ENCODE measurements at regions not wholly inside any gene's neighbourhood (a gene's known extent, or its start where the extent isn't known, plus 50 kb on each side); places are given as distances from the start of the nearest gene placed in this dataset.

DNA sequence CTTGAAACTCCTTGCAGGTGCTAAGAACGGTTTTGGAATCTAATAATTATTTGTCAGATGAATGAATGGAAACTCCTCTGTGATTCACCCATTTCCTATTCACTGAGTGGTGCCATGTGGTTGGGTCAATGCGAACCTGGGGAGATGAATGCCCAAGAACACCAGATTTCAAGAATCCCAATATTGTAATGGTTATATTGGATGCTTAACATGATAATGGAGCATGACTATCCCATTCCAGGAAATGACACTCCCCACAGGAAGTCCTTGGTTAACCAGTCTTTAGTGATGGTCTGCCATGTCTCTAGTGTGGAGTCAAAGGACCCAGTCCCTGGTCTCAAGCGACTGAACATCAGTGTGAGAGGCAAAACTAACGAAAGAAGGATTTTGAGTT is 67.9 kb upstream of the ST3GAL5 start:
- TF ChIP-seq, protein P1, sequence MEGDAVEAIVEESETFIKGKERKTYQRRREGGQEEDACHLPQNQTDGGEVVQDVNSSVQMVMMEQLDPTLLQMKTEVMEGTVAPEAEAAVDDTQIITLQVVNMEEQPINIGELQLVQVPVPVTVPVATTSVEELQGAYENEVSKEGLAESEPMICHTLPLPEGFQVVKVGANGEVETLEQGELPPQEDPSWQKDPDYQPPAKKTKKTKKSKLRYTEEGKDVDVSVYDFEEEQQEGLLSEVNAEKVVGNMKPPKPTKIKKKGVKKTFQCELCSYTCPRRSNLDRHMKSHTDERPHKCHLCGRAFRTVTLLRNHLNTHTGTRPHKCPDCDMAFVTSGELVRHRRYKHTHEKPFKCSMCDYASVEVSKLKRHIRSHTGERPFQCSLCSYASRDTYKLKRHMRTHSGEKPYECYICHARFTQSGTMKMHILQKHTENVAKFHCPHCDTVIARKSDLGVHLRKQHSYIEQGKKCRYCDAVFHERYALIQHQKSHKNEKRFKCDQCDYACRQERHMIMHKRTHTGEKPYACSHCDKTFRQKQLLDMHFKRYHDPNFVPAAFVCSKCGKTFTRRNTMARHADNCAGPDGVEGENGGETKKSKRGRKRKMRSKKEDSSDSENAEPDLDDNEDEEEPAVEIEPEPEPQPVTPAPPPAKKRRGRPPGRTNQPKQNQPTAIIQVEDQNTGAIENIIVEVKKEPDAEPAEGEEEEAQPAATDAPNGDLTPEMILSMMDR (conservative IDR thresholded peaks at IDR 0.05; ENCODE audit: low read length) = no peak
- no peak for TF ChIP-seq EZH2phosphoT487 (IDR thresholded peaks at IDR 0.05; ENCODE audit: borderline replicate concordance, low read depth, low read length)

DNA sequence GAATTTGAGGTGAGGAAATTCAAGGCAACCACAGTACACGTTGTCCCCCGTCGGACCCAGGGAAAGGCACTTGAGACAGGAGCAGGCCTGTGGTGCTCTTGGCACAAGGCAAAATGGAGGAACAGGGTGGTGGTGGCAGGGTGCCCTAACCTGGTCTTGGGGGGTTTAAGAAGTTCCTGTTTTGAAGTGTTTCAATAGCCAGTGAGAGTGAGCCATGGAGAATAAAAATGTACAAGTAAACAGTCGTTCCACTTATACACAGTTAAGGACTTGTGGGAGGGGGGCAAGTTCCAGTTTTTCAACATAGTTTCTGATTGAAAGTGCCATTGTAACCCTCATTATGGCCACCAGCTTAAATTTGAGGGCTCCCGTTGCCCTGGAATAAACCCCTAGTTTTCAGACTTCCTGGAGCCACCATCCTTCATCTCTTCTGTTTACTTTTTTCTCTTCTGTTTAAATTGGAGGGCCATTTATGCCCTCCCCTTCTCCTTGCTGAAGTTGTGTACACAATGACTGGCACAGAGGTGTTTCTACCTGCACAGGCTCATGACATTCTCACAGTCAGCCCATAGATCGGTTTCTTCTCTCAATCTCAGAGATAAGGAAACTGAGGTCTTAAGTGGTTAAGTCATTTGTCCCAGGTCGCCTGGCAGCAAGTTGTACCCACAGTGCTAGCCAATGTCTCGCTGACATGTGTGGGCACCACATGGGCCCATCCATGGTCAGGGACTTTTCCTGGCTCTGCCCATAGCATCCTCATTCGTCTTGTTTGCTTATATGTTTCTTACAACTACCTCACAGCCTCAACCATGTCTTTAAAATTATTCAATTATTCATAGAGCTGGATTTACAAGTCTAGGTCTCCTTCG is 66.0 kb upstream of the ST3GAL5 start:
- H2AFZ ChIP-seq (ENCODE audit: low read length) = no peak overlapping the region
- no peaks in the 10 kb centered on the region for H3K36me3 ChIP-seq (ENCODE audit: insufficient read depth, low read length)
- TF ChIP-seq, protein P1 (conservative IDR thresholded peaks at IDR 0.05; ENCODE audit: low read length) = no peak
- TF ChIP-seq EZH2phosphoT487 (IDR thresholded peaks at IDR 0.05; ENCODE audit: borderline replicate concordance, low read depth, low read length) = no peak
- no peaks in the 10 kb centered on the region for H3K4me1 ChIP-seq (ENCODE audit: insufficient read depth, low read length, poor library complexity, severe bottlenecking)
- intact Hi-C loops (cut with micrococcal nuclease; ENCODE audit: unreplicated experiment) = loop anchor here (10.0 kb wide), 1 partner anchor 110 kb away; no protein-coding TSS in a partner anchor
- no peak overlapping the region for H3K27ac ChIP-seq (ENCODE audit: low read depth, low read length, poor library complexity, severe bottlenecking)
- no peaks in the 10 kb centered on the region for H3K9me3 ChIP-seq (ENCODE audit: low read length)
- H3K4me3 ChIP-seq (ENCODE audit: low read depth, low read length, poor library complexity, severe bottlenecking) = no peak overlapping the region
- ChIA-PET POLR2A (no interaction called here), CTCF (ENCODE audit: unreplicated experiment) (no interaction called here)
- no peaks in the 10 kb centered on the region for H3K9me2 ChIP-seq (ENCODE audit: insufficient read depth, low read length)
- no peaks in the 10 kb centered on the region for H3K79me2 ChIP-seq (ENCODE audit: insufficient read depth, low read depth, low read length)
- no TSS peak for BruUV-seq (replicated peaks)
- no peak overlapping the region for H3K4me2 ChIP-seq (ENCODE audit: low read length)
- DNase-seq (ENCODE audit: low spot score) = no peak
- H4K20me1 ChIP-seq (ENCODE audit: insufficient read depth, low read length) = no peaks in the 10 kb centered on the region

More for the DNA sequence above, 67.9 kb upstream of the ST3GAL5 start:
- Histone ChIP-seq H3K79me2 (ENCODE audit: insufficient read depth, low read depth, low read length) (no peaks in the 10 kb centered on the region), H4K20me1 (ENCODE audit: insufficient read depth, low read length) (no peaks in the 10 kb centered on the region), H3K9me3 (ENCODE audit: low read length) (peaks cover 8% of the 10 kb centered on the region; the same call in 1 of the 2 replicates), H3K36me3 (ENCODE audit: insufficient read depth, low read length) (no peaks in the 10 kb centered on the region), H3K4me2 (ENCODE audit: low read length) (no peak overlapping the region), H3K4me1 (ENCODE audit: insufficient read depth, low read length, poor library complexity, severe bottlenecking) (no peaks in the 10 kb centered on the region), H3K27ac (ENCODE audit: low read depth, low read length, poor library complexity, severe bottlenecking) (no peak overlapping the region), H2AFZ (ENCODE audit: low read length) (no peak overlapping the region), H3K4me3 (ENCODE audit: low read depth, low read length, poor library complexity, severe bottlenecking) (no peak overlapping the region), H3K9me2 (ENCODE audit: insufficient read depth, low read length) (no peaks in the 10 kb centered on the region)
- no peak for DNase-seq (ENCODE audit: low spot score)
- ChIA-PET CTCF (ENCODE audit: unreplicated experiment) (no interaction called here), POLR2A (no interaction called here)
- intact Hi-C loops (cut with micrococcal nuclease; ENCODE audit: unreplicated experiment) = loop anchor here (10.0 kb wide), 1 partner anchor 108 kb away; no protein-coding TSS in a partner anchor
- no TSS peak for BruUV-seq (replicated peaks)

DNA sequence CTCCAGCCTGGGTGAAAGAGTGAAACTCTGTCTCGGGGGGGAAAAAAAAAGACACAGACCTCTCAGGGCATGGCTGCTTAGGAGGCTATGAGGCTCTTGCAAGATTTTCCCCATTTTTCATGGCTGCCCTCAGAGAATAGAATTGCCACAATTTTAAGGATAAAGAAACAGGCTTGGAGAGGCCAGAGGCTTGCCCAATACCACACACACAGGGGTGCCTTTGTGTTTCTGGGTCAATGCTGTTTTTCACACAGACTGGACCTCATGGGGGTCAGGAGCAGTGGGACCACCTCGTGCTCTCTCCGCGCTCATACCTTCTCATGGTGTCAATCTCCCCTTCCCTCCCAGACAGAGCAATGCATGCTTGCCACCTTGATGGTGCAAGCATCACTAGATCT is 65.4 kb upstream of the ST3GAL5 start:
- no peaks in the 10 kb centered on the region for H3K79me2 ChIP-seq (ENCODE audit: insufficient read depth, low read depth, low read length)
- no peaks in the 10 kb centered on the region for H3K36me3 ChIP-seq (ENCODE audit: insufficient read depth, low read length)
- no peak overlapping the region for H2AFZ ChIP-seq (ENCODE audit: low read length)
- CTCF ChIA-PET (ENCODE audit: unreplicated experiment) = no interaction called here
- no TSS peak for BruUV-seq (replicated peaks)
- no peak overlapping the region for H3K4me2 ChIP-seq (ENCODE audit: low read length)
- TF ChIP-seq EZH2phosphoT487 (IDR thresholded peaks at IDR 0.05; ENCODE audit: borderline replicate concordance, low read depth, low read length) = no peak
- TF ChIP-seq, protein P1 (conservative IDR thresholded peaks at IDR 0.05; ENCODE audit: low read length) = no peak
- H4K20me1 ChIP-seq (ENCODE audit: insufficient read depth, low read length) = no peaks in the 10 kb centered on the region
- H3K4me3 ChIP-seq (ENCODE audit: low read depth, low read length, poor library complexity, severe bottlenecking) = no peak overlapping the region
- H3K9me2 ChIP-seq (ENCODE audit: insufficient read depth, low read length) = no peaks in the 10 kb centered on the region
- no peak overlapping the region for H3K27ac ChIP-seq (ENCODE audit: low read depth, low read length, poor library complexity, severe bottlenecking)
- POLR2A ChIA-PET = no interaction called here
- H3K4me1 ChIP-seq (ENCODE audit: insufficient read depth, low read length, poor library complexity, severe bottlenecking) = no peaks in the 10 kb centered on the region
- no peak for DNase-seq (ENCODE audit: low spot score)
- H3K9me3 ChIP-seq (ENCODE audit: low read length) = no peaks in the 10 kb centered on the region
- intact Hi-C loops (cut with micrococcal nuclease; ENCODE audit: unreplicated experiment) = loop anchor here (10.0 kb wide), 1 partner anchor 111 kb away; no protein-coding TSS in a partner anchor

All from OCI-LY7 (cell line).